Thymus (tissue), 11 donors: ENCODE measurements at regions not wholly inside any gene's neighbourhood (a gene's known extent, or its start where the extent isn't known, plus 50 kb on each side); places are given as distances from the start of the nearest gene placed in this dataset.

Source experiments
- DNase-seq, 9 donors: peaks; one replicate each; pipeline ENCODE4 v3.0.0-alpha.2; 2013; ENCODE audit warnings: low spot score in 9 of 9, low read depth in 6 of 9, missing footprints in 1 of 9
- H3K27ac ChIP-seq, 2 donors: one replicate each; pipeline ENCODE4 v1.5.1; 2013; ENCODE audit warnings: control low read depth in 1 of 2, low read depth in 1 of 2, low read length in 1 of 2, mild to moderate bottlenecking in 1 of 2, moderate library complexity in 1 of 2
- H3K27me3 ChIP-seq, 2 donors: one replicate each; pipeline ENCODE4 v1.5.1; 2013; ENCODE audit warnings: low read length in 1 of 2; ENCODE audit not compliant: control insufficient read depth in 2 of 2, insufficient read depth in 1 of 2
- H3K36me3 ChIP-seq, 2 donors: one replicate each; pipeline ENCODE4 v1.5.1; 2013; ENCODE audit warnings: low read length in 1 of 2, mild to moderate bottlenecking in 1 of 2, moderate library complexity in 1 of 2; ENCODE audit not compliant: control insufficient read depth in 2 of 2, insufficient read depth in 2 of 2
- H3K4me1 ChIP-seq, 2 donors: one replicate each; pipeline ENCODE4 v1.5.1; 2013; ENCODE audit warnings: low read length in 2 of 2; ENCODE audit not compliant: control insufficient read depth in 2 of 2, insufficient read depth in 2 of 2
- H3K4me3 ChIP-seq, 2 donors: one replicate each; pipeline ENCODE4 v1.5.1; 2013; ENCODE audit warnings: low read length in 2 of 2, control low read depth in 1 of 2, mild to moderate bottlenecking in 1 of 2
- H3K9me3 ChIP-seq, 2 donors: one replicate each; pipeline ENCODE4 v1.5.1; 2013; ENCODE audit warnings: low read length in 1 of 2, mild to moderate bottlenecking in 1 of 2; ENCODE audit not compliant: control insufficient read depth in 2 of 2, insufficient read depth in 1 of 2
- WGBS: extraction: QIAGEN DNeasy Blood & Tissue Kit; methylation state at CpG from one replicate; pipeline ENCODE4 v1.1.7; 2013; 5-methylcytosine and 5-hydroxymethylcytosine counted together
- donor health status: healthy.

DNA sequence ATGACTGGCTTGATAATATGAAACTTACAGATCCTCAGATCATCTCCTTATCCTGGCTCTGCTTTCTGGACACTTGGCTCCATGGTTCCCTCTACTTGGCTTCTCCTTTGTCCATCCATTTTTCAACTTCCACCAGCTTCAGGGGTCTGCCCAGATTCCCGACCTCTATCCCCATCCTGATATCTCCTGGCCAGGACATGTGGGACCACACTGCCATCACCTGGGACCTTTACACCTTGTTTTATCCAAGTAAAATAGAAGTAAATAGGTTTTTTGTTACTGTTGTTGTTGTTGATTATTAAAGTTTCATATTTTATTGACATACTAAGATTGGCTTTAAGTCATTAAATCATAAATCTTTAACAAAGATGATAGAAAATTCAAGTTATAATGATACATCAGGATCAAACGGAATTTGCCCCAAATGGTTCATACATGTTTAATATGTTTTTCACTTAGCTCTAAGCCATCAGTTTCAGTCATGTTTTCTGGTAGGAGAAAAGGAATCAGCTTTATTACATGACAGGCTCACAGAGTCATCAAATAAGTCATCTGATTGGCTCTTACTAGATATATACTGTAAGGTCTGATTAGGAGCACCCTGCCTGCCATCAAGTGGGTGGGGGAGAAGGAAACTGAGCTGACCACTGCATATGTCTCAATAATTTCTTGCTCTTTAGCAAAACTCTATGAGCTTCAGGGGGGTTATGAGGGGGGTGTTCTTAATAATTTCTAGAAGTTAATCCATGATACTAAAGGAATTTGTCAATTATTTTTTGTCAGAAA lies 111.5 kb upstream of the AHR start:
- WGBS, result 95% methylated on average over 2 of the region's 2 CpGs
- Histone ChIP-seq H3K36me3 (no peaks in the 10 kb centered on the region), H3K4me3 (no peak overlapping the region), H3K27me3 (no peaks in the 10 kb centered on the region), H3K27ac (no peak overlapping the region), H3K9me3 (no peaks in the 10 kb centered on the region), H3K4me1 (no peaks in the 10 kb centered on the region)
- DNase-seq, result no peak

DNA sequence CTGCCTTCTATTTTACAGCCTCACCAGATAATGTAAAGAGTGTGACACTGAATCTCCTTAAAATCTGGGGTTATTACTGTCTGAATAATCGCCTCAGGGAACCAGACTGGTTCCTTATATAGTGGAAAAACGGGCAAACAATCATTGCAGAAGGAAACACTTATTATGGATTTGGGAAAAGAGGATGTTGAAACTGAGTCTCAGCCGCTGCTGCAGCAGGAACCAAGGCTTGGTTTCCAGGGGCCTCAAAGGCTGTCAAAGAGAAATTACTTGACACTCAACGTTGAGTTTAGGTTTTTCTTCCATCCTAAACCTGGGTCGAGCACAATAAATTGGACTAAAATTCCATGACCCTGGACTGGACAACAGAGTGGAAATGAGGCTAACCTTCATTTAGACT lies 103.8 kb upstream of the AHR start:
- no peaks in the 10 kb centered on the region for H3K4me1 ChIP-seq
- WGBS, result 62% methylated on average over 5 of the region's 5 CpGs
- no peak overlapping the region for H3K27ac ChIP-seq
- H3K27me3 ChIP-seq, result no peaks in the 10 kb centered on the region
- H3K4me3 ChIP-seq, result no peak overlapping the region
- no peaks in the 10 kb centered on the region for H3K9me3 ChIP-seq
- no peaks in the 10 kb centered on the region for H3K36me3 ChIP-seq
- no peak for DNase-seq

GRCh38 chr7:17195576-17195975 lies 102.9 kb upstream of the AHR start:
- WGBS, result 99% methylated on average over 2 of the region's 2 CpGs
- H3K4me1 ChIP-seq, result no peaks in the 10 kb centered on the region
- no peaks in the 10 kb centered on the region for H3K36me3 ChIP-seq
- H3K27me3 ChIP-seq, result no peaks in the 10 kb centered on the region
- no peak for DNase-seq
- H3K9me3 ChIP-seq, result no peaks in the 10 kb centered on the region
- no peak overlapping the region for H3K27ac ChIP-seq
- no peak overlapping the region for H3K4me3 ChIP-seq

DNA sequence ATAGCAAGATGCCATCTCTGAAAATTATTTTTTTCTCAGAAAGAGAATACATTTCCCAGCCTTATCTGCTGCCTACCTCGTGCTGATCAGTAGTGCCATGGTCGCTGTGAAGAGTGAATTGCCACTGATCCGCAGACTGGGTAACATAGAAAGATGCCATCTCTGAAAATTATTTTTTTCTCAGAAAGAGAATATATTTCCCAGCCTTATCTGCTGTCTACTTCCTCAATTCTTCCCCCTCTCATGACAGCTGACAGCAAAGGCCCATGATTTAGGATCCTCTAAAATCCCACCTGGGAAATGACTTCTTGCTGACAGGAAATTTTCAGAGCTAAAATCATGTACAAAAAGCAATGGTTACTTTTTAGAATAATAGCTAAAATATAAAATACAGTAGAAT lies 92.5 kb upstream of the AHR start:
- WGBS, result 51% methylated on average over 3 of the region's 3 CpGs
- Histone ChIP-seq H3K36me3 (no peaks in the 10 kb centered on the region), H3K27me3 (no peaks in the 10 kb centered on the region), H3K4me3 (no peak overlapping the region), H3K9me3 (no peaks in the 10 kb centered on the region), H3K27ac (no peak overlapping the region), H3K4me1 (no peaks in the 10 kb centered on the region)
- no peak for DNase-seq

DNA sequence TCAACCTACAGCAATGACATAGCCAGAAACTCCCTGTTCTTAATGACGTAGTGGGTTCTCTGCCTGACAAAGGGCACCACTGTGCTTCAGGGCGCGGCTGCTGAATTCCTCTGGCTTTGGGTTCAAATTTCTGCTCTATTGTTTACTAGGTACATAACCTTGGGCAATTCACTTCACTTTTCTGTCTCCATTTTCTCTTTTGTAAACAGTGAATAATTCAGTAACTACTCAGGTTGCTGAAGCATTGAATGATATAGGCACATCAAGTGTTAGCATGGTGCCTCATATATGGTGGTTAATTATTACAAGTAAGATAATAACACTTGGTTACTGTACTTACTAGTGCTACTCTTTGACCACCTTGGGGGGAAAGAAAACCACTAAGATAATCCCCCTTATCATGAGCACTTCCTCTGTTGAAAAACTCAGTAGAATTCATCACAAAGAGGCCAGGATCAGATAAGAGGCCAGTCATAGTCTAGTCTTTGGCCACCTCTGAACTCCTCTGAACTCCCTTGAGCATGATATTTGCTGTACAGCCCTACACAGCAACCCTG lies 92.0 kb upstream of the AHR start:
- Histone ChIP-seq H3K27me3 (no peaks in the 10 kb centered on the region), H3K27ac (no peak overlapping the region), H3K4me3 (no peak overlapping the region), H3K4me1 (no peaks in the 10 kb centered on the region), H3K9me3 (no peaks in the 10 kb centered on the region), H3K36me3 (no peaks in the 10 kb centered on the region)
- no peak for DNase-seq
- 98% methylated on average over 3 of the region's 3 CpGs for WGBS

DNA sequence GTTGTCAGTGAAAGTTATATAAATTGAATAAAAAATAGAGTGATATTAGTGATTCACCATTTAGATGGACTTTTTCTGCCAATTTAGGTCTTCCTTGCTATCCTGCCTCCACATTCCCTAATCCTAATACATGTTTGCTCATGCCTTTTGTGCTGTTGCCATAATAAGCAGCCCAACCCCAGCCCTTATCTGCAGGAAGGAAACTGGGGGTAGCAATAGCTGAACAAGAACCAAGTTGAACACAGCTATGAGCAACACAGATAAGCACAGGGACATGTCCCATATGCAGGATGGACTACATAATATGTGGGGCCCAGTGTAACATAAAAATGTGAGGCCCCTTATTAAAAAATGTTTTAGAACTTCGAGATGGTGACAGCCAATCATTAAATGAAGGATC lies 91.2 kb upstream of the AHR start:
- Histone ChIP-seq H3K36me3 (no peaks in the 10 kb centered on the region), H3K9me3 (no peaks in the 10 kb centered on the region), H3K4me1 (no peaks in the 10 kb centered on the region), H3K27ac (no peak overlapping the region), H3K27me3 (no peaks in the 10 kb centered on the region), H3K4me3 (no peak overlapping the region)
- DNase-seq, result no peak
- 19% methylated on average over 1 of the region's 1 CpG for WGBS

GRCh38 chr7:17209101-17209500 lies 89.4 kb upstream of the AHR start:
- Histone ChIP-seq H3K4me3 (no peak overlapping the region), H3K9me3 (no peaks in the 10 kb centered on the region)
- 96% methylated on average over 3 of the region's 3 CpGs for WGBS

GRCh38 chr7:17211307-17211836 lies 87.1 kb upstream of the AHR start:
- H3K4me1 ChIP-seq, result no peaks in the 10 kb centered on the region
- no peaks in the 10 kb centered on the region for H3K27me3 ChIP-seq
- WGBS, result 95% methylated on average over 1 of the region's 1 CpG
- peaks cover 0 to 9% of the 10 kb centered on the region in 2 donors for H3K9me3 ChIP-seq
- no peak for DNase-seq
- H3K27ac ChIP-seq, result no peak overlapping the region
- H3K36me3 ChIP-seq, result no peaks in the 10 kb centered on the region
- no peak overlapping the region for H3K4me3 ChIP-seq

More at GRCh38 chr7:17209101-17209500, 89.4 kb upstream of the AHR start:
- no peaks in the 10 kb centered on the region for H3K4me1 ChIP-seq
- H3K36me3 ChIP-seq, result no peaks in the 10 kb centered on the region
- no peaks in the 10 kb centered on the region for H3K27me3 ChIP-seq
- H3K27ac ChIP-seq, result no peak overlapping the region
- no peak for DNase-seq

DNA sequence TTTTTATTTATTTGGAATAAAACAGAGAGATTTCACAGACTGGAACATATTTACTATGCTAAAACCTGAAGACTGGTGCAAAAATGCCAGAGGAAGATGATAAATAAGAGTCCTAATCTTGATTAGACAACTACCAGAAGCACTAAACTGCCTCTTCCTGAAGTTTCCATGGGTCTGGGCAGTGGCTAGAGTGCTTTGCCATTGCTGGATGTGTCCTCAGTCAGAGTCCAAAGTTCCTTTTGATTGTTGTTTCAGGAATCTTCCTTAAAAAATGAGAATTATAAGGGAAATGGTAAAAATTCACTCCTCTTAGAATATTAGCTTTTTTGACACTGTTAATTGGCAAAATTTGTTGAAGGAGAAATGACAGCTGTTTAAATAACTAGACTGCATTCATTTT lies 86.3 kb upstream of the AHR start:
- H3K4me3 ChIP-seq, result no peak overlapping the region
- DNase-seq, result no peak
- H3K36me3 ChIP-seq, result no peaks in the 10 kb centered on the region
- H3K9me3 ChIP-seq, result peaks cover 0 to 9% of the 10 kb centered on the region in 2 donors
- no peaks in the 10 kb centered on the region for H3K4me1 ChIP-seq
- no peak overlapping the region for H3K27ac ChIP-seq
- no peaks in the 10 kb centered on the region for H3K27me3 ChIP-seq
